ENCODE measurements at regions not wholly inside any gene's neighbourhood (a gene's known extent, or its start where the extent isn't known, plus 50 kb on each side); places are given as distances from the start of the nearest gene placed in this dataset.

DNA sequence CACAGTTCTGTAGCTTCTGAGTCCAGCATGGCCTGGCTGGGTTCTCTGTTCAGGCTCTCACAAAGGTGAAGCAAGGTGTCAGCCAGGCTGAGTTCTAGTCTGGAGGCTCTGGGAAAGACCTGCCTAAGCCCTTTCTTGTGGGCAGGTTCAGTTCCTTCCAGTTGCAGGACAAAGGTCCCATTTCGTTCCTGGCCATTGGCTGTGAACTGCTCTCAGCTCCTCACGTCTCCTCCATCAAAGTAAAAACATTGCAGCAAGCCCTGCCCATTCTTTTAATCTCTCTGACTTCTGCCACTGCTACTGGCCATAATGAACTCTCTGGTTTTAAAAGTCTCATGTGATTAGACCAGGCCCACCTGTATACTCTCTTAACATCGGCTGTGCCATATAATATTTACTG, 61.6 kb upstream of the BARX1 start:
- H3K9ac ChIP-seq (ENCODE audit: low read depth in 1 of 2, low read length in 2 of 2): no peak overlapping the region
- H3K27me3 ChIP-seq (ENCODE audit: control insufficient read depth in 1 of 2, insufficient read depth in 2 of 2, low read length in 2 of 2): peaks cover 0 to 4% of the 10 kb centered on the region in 2 donors
- no peak overlapping the region for H3K4me3 ChIP-seq (ENCODE audit: low read depth in 1 of 2, low read length in 2 of 2)
- H3K4me1 ChIP-seq (ENCODE audit: control insufficient read depth in 1 of 2, insufficient read depth in 2 of 2, low read length in 2 of 2): no peaks in the 10 kb centered on the region
- H3K27ac ChIP-seq (ENCODE audit: low read depth, low read length): no peak overlapping the region
- no peaks in the 10 kb centered on the region for H3K9me3 ChIP-seq (ENCODE audit: control insufficient read depth in 1 of 2, low read length in 2 of 2)
- H3K36me3 ChIP-seq (ENCODE audit: control insufficient read depth in 1 of 2, insufficient read depth in 2 of 2, low read length in 2 of 2): no peaks in the 10 kb centered on the region

DNA sequence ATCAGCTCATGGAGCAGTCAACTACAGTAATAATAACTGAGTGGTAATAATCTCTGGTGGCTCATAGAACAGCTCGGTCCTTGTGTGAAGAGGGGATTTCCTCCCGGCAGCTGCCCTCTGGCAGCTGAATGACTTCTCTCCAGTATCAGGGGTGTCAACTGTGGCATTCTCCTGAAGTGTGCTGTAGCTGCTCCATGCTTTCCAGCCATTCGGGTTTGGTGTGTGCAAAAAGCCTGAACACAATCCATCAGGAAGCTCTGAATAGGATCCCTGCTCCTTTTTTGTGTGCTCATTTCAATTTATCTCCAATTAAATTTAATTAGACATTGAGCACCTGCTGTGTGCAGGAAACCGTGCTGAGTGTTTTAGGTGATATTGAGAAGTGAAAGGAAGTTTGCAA, 59.8 kb upstream of the BARX1 start:
- no peaks in the 10 kb centered on the region for H3K9me3 ChIP-seq (ENCODE audit: control insufficient read depth in 1 of 2, low read length in 2 of 2)
- no peak overlapping the region for H3K4me3 ChIP-seq (ENCODE audit: low read depth in 1 of 2, low read length in 2 of 2)
- H3K27me3 ChIP-seq (ENCODE audit: control insufficient read depth in 1 of 2, insufficient read depth in 2 of 2, low read length in 2 of 2): peaks cover 0 to 6% of the 10 kb centered on the region in 2 donors
- no peak overlapping the region for H3K9ac ChIP-seq (ENCODE audit: low read depth in 1 of 2, low read length in 2 of 2)
- no peaks in the 10 kb centered on the region for H3K4me1 ChIP-seq (ENCODE audit: control insufficient read depth in 1 of 2, insufficient read depth in 2 of 2, low read length in 2 of 2)
- no peak overlapping the region for H3K27ac ChIP-seq (ENCODE audit: low read depth, low read length)
- H3K36me3 ChIP-seq (ENCODE audit: control insufficient read depth in 1 of 2, insufficient read depth in 2 of 2, low read length in 2 of 2): no peaks in the 10 kb centered on the region

DNA sequence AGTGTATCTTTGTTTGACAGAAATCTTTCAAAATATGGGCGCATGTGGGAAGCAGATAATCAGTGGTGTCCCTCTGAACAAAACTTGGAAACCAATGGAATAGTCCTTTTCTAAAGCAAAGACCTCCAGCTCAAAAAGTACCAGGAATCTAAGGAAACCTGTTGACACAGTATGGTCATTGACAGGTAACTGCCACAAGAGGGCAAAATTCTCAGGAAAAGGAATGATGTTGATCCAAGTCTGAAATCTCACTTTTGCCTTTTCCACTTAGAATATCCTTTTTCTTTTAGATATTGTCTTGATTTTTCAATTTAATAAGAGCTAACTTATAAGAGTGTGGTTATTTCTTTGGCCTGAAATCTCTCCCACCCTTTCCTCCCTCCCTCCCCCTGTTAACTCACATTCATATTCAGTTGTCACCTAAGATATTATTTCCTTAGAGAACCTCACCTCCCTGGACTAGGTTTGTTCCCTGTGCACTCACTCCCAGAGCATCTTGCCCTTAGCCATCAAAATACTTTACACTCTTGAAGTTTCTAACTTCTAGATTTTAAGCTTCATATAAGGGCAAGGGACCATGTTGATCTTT, 59.0 kb upstream of the BARX1 start:
- Histone ChIP-seq H3K4me3 (ENCODE audit: low read depth in 1 of 2, low read length in 2 of 2) (no peak overlapping the region), H3K27ac (ENCODE audit: low read depth, low read length) (no peak overlapping the region), H3K4me1 (ENCODE audit: control insufficient read depth in 1 of 2, insufficient read depth in 2 of 2, low read length in 2 of 2) (no peaks in the 10 kb centered on the region), H3K36me3 (ENCODE audit: control insufficient read depth in 1 of 2, insufficient read depth in 2 of 2, low read length in 2 of 2) (no peaks in the 10 kb centered on the region), H3K9ac (ENCODE audit: low read depth in 1 of 2, low read length in 2 of 2) (no peak overlapping the region), H3K27me3 (ENCODE audit: control insufficient read depth in 1 of 2, insufficient read depth in 2 of 2, low read length in 2 of 2) (peaks cover 0 to 6% of the 10 kb centered on the region in 2 donors), H3K9me3 (ENCODE audit: control insufficient read depth in 1 of 2, low read length in 2 of 2) (no peaks in the 10 kb centered on the region)

DNA sequence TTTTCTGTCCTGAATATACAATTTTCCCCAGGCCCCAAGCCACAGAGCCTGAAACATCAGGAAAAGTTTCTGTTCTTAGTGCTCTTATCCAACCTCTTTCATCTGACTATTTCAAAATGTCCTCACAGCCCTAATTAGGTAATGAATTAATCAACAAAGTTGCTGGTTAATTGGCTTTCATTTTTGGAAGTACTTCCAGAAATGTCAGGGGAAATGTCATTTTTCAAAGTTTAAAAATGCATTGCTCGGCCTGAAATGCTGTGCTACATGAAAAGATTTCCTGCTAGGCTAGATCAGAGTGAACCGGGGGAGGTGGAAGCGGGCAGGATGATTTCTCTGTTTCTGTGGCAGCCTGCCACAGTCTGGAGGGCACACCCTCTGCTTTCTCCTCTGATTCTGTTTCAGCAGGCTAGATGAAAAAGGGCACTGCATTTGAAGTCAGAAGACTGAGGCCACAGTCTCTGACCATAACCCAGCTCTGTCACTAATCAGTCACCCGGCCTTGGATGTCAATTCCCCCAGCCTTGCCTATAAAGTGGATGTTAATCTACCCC, 55.9 kb upstream of the BARX1 start:
- H3K27ac ChIP-seq (ENCODE audit: low read depth, low read length): no peak overlapping the region
- H3K9me3 ChIP-seq (ENCODE audit: control insufficient read depth in 1 of 2, low read length in 2 of 2): no peaks in the 10 kb centered on the region
- H3K36me3 ChIP-seq (ENCODE audit: control insufficient read depth in 1 of 2, insufficient read depth in 2 of 2, low read length in 2 of 2): no peaks in the 10 kb centered on the region
- no peaks in the 10 kb centered on the region for H3K4me1 ChIP-seq (ENCODE audit: control insufficient read depth in 1 of 2, insufficient read depth in 2 of 2, low read length in 2 of 2)
- peaks cover 0 to 6% of the 10 kb centered on the region in 2 donors for H3K27me3 ChIP-seq (ENCODE audit: control insufficient read depth in 1 of 2, insufficient read depth in 2 of 2, low read length in 2 of 2)
- H3K9ac ChIP-seq (ENCODE audit: low read depth in 1 of 2, low read length in 2 of 2): no peak overlapping the region
- H3K4me3 ChIP-seq (ENCODE audit: low read depth in 1 of 2, low read length in 2 of 2): no peak overlapping the region

DNA sequence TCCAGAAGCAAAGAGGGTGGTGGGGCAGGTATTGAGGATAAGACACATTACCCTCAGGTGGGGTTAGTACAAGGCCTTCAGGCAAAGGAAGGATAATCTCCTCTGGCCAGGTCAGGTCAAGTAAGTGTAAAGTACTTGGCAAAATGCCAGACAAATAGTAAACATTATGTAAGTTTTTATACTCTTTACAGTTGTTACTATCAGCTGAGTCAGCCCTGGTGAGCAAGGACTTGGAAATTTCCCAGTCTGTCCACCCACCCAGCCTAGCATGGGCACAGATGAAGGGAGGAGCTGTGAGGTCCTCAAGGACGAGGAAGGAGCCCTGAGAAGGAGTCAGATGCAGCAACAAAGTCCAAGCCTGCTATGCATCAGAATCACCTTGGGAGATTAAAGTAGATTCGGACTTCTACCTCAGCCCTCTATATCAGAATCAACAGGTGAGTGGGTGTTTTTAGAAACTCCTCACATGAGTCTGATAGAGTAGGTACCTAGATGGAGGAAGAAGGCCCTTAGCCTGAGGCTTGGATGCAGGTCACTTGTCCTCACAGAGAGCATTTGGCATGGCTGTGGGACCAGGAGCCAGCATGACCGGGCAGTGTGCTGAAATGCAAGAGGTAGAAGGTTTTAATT, 50.2 kb upstream of the BARX1 start:
- no peak overlapping the region for H3K9ac ChIP-seq (ENCODE audit: low read depth in 1 of 2, low read length in 2 of 2)
- no peaks in the 10 kb centered on the region for H3K9me3 ChIP-seq (ENCODE audit: control insufficient read depth in 1 of 2, low read length in 2 of 2)
- no peaks in the 10 kb centered on the region for H3K4me1 ChIP-seq (ENCODE audit: control insufficient read depth in 1 of 2, insufficient read depth in 2 of 2, low read length in 2 of 2)
- no peak overlapping the region for H3K4me3 ChIP-seq (ENCODE audit: low read depth in 1 of 2, low read length in 2 of 2)
- no peaks in the 10 kb centered on the region for H3K36me3 ChIP-seq (ENCODE audit: control insufficient read depth in 1 of 2, insufficient read depth in 2 of 2, low read length in 2 of 2)
- H3K27me3 ChIP-seq (ENCODE audit: control insufficient read depth in 1 of 2, insufficient read depth in 2 of 2, low read length in 2 of 2): no peaks in the 10 kb centered on the region
- H3K27ac ChIP-seq (ENCODE audit: low read depth, low read length): no peak overlapping the region

All from duodenal mucosa (tissue), 2 donors.